K562 (cell line): ENCODE measurements at regions not wholly inside any gene's neighbourhood (a gene's known extent, or its start where the extent isn't known, plus 50 kb on each side); places are given as distances from the start of the nearest gene placed in this dataset.

ENCODE experiments used
- CTCF ChIP-seq, 3 experiments: IDR thresholded peaks in 2 of 3; conservative IDR thresholded peaks in 1 of 3; 2 replicates each; pipeline ENCODE4 v1.5.1; 2011 to 2012; ENCODE audit warnings: low read length in 3 of 3, mild to moderate bottlenecking in 3 of 3, control low read depth in 2 of 3, improper control_type of control experiment in 1 of 3, inconsistent platforms in 1 of 3, low read depth in 1 of 3, mixed read lengths in 1 of 3, moderate library complexity in 1 of 3; ENCODE audit not compliant: insufficient read depth in 2 of 3
- MAZ ChIP-seq, 2 experiments: fragments of 450-650 bp in 1 of 2; sonication (generic) in 1 of 2; formaldehyde crosslinking; IDR thresholded peaks in 1 of 2; conservative IDR thresholded peaks in 1 of 2; 2 replicates each; pipeline versions ENCODE4 v1.4.0 to v1.5.0; 2020; ENCODE audit warnings: mild to moderate bottlenecking in 1 of 2, missing genetic modification reagents in 1 of 2
- POLR2AphosphoS5 ChIP-seq: IDR thresholded peaks from 2 replicates; pipeline ENCODE4 v1.6.1; 2011; ENCODE audit warnings: mild to moderate bottlenecking, low read depth, low read length, moderate library complexity; ENCODE audit not compliant: control insufficient read depth, insufficient read depth
- SMAD4 ChIP-seq: fragments of 250-450 bp; sonication (Bioruptor Pico); conservative IDR thresholded peaks from 2 replicates; pipeline ENCODE4 v1.8.0; 2021; ENCODE audit warnings: inconsistent platforms, mild to moderate bottlenecking, moderate library complexity
- STAT5A ChIP-seq: IDR thresholded peaks from 2 replicates; pipeline ENCODE4 v1.6.1; 2012; ENCODE audit warnings: low read length, inconsistent platforms, borderline replicate concordance
- STAT6 ChIP-seq: sonication (generic); formaldehyde crosslinking; IDR thresholded peaks from 2 replicates; pipeline ENCODE4 v1.8.1; 2023; ENCODE audit warnings: mild to moderate bottlenecking, missing genetic modification reagents
- ZBTB2 ChIP-seq: fragments of 450-650 bp; IDR thresholded peaks from 2 replicates; pipeline ENCODE4 v1.6.1; 2016; ENCODE audit warnings: antibody characterized with exemption
- ZBTB33 ChIP-seq: sonication (generic); formaldehyde crosslinking; IDR thresholded peaks from 2 replicates; pipeline ENCODE4 v1.8.1; 2023; ENCODE audit warnings: mild to moderate bottlenecking, missing genetic modification reagents

GRCh38 chr4:61079976-61080375 is 120.2 kb upstream of the ADGRL3 start:
- TF ChIP-seq SMAD4 (CRISPR knock-in tag): no peak
- no peak for TF ChIP-seq STAT5A
- no peak for TF ChIP-seq POLR2AphosphoS5
- TF ChIP-seq ZBTB33 (CRISPR knock-in tag): no peak
- no peak for TF ChIP-seq MAZ (CRISPR knock-in tag; conservative IDR thresholded peaks at IDR 0.05 in 1 of 2, IDR thresholded peaks at IDR 0.05 in 1 of 2)
- TF ChIP-seq STAT6 (CRISPR knock-in tag): no peak
- no peak for TF ChIP-seq ZBTB2
- TF ChIP-seq CTCF (IDR thresholded peaks at IDR 0.05 in 2 of 3, conservative IDR thresholded peaks at IDR 0.05 in 1 of 3; ENCODE audit: insufficient read depth in 2 of 3, low read depth in 1 of 3, low read length in 3 of 3): no peak
